ENCODE measurements at regions not wholly inside any gene's neighbourhood (a gene's known extent, or its start where the extent isn't known, plus 50 kb on each side); places are given as distances from the start of the nearest gene placed in this dataset.

- Histone ChIP-seq H3K27me3 (ENCODE audit: low read depth) (no peaks in the 10 kb centered on the region), H3K36me3 (no peaks in the 10 kb centered on the region), H3K4me3 (no peak overlapping the region), H3K9me3 (no peaks in the 10 kb centered on the region), H3K4me1 (no peaks in the 10 kb centered on the region), H3K27ac (no peak overlapping the region)
- no peak for ATAC-seq
- no peak for DNase-seq
- no peak for TF ChIP-seq CTCF (IDR thresholded peaks at IDR 0.05)
- intact Hi-C loops (cut with DNase I) = no loop called here
These were observed 942.2 kb upstream of the MIR17HG start for GRCh38 chr13:90405301-90405700.

- no peaks in the 10 kb centered on the region for H3K36me3 ChIP-seq
- intact Hi-C loops (cut with DNase I) = no loop called here
- no peak for ATAC-seq
- no peak overlapping the region for H3K27ac ChIP-seq
- H3K4me1 ChIP-seq = no peaks in the 10 kb centered on the region
- no peak for TF ChIP-seq CTCF (IDR thresholded peaks at IDR 0.05)
- no peaks in the 10 kb centered on the region for H3K9me3 ChIP-seq
- DNase-seq = no peak
- H3K27me3 ChIP-seq (ENCODE audit: low read depth) = no peaks in the 10 kb centered on the region
- H3K4me3 ChIP-seq = no peak overlapping the region
These were observed 934.5 kb upstream of the MIR17HG start for GRCh38 chr13:90412980-90413379.

- intact Hi-C loops (cut with DNase I) = no loop called here
- Histone ChIP-seq H3K27me3 (ENCODE audit: low read depth) (no peaks in the 10 kb centered on the region), H3K27ac (no peak overlapping the region), H3K9me3 (no peaks in the 10 kb centered on the region), H3K4me1 (no peaks in the 10 kb centered on the region), H3K4me3 (no peak overlapping the region), H3K36me3 (no peaks in the 10 kb centered on the region)
- DNase-seq (no peak), ATAC-seq (no peak)
- TF ChIP-seq CTCF (IDR thresholded peaks at IDR 0.05) = no peak
These were observed 933.9 kb upstream of the MIR17HG start for GRCh38 chr13:90413548-90413947.

DNA sequence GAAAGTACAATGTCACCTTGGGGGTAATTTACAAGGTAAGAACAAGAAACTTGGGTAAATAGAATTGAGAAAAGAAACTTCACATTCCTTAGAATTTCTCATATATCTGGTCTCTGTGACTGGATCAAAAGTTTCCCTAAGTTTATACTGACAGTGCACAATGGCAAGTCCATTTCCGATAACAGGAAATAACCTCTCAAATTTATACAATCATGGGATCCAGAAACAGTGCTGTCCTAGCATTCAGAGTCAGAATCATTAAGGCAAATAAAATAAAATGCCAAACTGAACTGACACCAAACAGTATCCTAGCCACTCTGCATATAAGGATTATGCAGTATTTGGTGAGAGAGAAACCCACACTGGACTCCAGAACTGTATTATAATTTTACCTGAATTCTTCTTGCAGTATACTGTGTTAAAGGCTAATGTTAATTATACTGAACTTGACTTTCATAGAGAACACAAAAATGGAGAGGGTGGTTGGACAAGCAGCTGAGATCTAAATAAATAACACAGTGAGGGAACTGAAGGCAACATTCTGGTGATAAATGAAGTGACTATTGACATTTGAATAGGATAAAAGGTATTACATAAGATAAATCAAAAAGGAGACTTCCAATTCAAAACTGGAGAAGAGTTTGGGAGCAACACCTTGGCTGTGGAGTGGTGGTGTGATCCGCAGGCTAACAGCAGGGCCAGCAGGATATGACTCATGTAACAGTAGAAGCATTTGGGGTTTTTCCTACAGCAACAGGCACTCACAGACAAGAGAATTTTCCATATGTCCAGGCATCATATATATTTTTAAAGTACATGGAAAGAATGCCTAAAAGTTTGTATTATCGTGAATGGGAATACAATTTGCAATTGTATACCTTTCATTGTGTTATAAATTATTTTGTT, 932.5 kb upstream of the MIR17HG start:
- no peak overlapping the region for H3K4me3 ChIP-seq
- DNase-seq (no peak), ATAC-seq (no peak)
- H3K36me3 ChIP-seq = no peaks in the 10 kb centered on the region
- TF ChIP-seq CTCF (IDR thresholded peaks at IDR 0.05) = no peak
- no peaks in the 10 kb centered on the region for H3K9me3 ChIP-seq
- intact Hi-C loops (cut with DNase I) = no loop called here
- H3K27ac ChIP-seq = no peak overlapping the region
- H3K27me3 ChIP-seq (ENCODE audit: low read depth) = no peaks in the 10 kb centered on the region
- H3K4me1 ChIP-seq = no peaks in the 10 kb centered on the region

GRCh38 chr13:90415902-90416301, 931.6 kb upstream of the MIR17HG start:
- DNase-seq = no peak
- intact Hi-C loops (cut with DNase I) = no loop called here
- no peak for ATAC-seq

More at GRCh38 chr13:90415902-90416301, 931.6 kb upstream of the MIR17HG start:
- TF ChIP-seq CTCF (IDR thresholded peaks at IDR 0.05) = no peak
- Histone ChIP-seq H3K4me1 (no peaks in the 10 kb centered on the region), H3K4me3 (no peak overlapping the region), H3K36me3 (no peaks in the 10 kb centered on the region), H3K27me3 (ENCODE audit: low read depth) (no peaks in the 10 kb centered on the region), H3K9me3 (no peaks in the 10 kb centered on the region), H3K27ac (no peak overlapping the region)

Data from lower lobe of right lung (tissue), 2 donors.